ENCODE measurements at regions not wholly inside any gene's neighbourhood (a gene's known extent, or its start where the extent isn't known, plus 50 kb on each side); places are given as distances from the start of the nearest gene placed in this dataset.
"Not testable (repeated sequence)": the region's sequence is repeated elsewhere in the genome, so short reads cannot be mapped to it uniquely, and the experiment has no call there.

GRCh38 chr13:66076417-66076816 is 1153.7 kb downstream of the PCDH9 start:
- Histone ChIP-seq H3F3A (ENCODE audit: insufficient read depth) (no peaks in the 10 kb centered on the region), H4K20me1 (ENCODE audit: low read depth, low read length) (no peaks in the 10 kb centered on the region), H3K9me3 (ENCODE audit: insufficient read depth, low read length) (no peaks in the 10 kb centered on the region), H3K9ac (ENCODE audit: low read length) (no peak overlapping the region), H3K4me2 (ENCODE audit: low read depth, low read length, poor library complexity, severe bottlenecking) (no peak overlapping the region), H3K79me2 (ENCODE audit: insufficient read depth, low read length) (no peaks in the 10 kb centered on the region), H2AFZ (ENCODE audit: low read depth, low read length, severe bottlenecking) (no peak overlapping the region), H3K27ac (ENCODE audit: low read depth, low read length) (no peak overlapping the region), H3K9me2 (replicated peaks; ENCODE audit: insufficient read depth, low read length) (no peaks in the 10 kb centered on the region), H3K27me3 (ENCODE audit: low read length) (no peaks in the 10 kb centered on the region), H3K4me3 (ENCODE audit: insufficient read depth, low read length, poor library complexity, severe bottlenecking) (no peak overlapping the region), H3K36me3 (ENCODE audit: low read length) (no peaks in the 10 kb centered on the region; the same call in 1 of the 2 replicates)
- no peak for TF ChIP-seq EZH2phosphoT487 (conservative IDR thresholded peaks at IDR 0.05; ENCODE audit: low read length)
- no peak for TF ChIP-seq CTCF (IDR thresholded peaks at IDR 0.05; ENCODE audit: insufficient read depth, low read length, poor library complexity, severe bottlenecking)

DNA sequence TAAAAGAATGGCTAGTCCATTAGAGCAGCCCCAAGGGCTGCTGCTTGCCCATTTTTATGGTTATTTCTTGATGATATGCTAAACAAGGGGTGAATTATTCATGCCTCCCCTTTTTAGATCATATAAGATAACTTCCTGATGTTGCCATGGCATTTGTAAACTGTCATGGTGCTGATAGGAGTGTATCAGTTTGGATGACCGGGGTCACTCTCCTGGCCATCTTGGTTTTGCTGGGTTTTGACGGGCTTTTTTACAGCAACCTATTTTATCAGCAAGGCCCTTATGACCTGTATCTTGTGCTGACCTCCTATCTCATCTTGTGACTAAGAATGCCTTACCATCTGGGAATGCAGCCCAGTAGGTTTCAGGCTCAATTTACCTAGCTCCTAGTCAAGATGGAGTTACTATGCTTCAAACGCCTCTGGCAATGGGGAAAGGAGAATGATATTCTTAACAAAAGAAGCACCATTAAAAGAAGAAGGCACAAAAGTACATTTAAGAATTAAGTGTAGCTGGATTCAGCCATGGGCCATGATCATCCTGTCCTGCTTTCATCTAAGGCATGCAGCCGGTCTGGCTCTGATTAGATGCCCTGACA is 1156.0 kb downstream of the PCDH9 start:
- no peaks in the 10 kb centered on the region for H3K9me2 ChIP-seq (replicated peaks; ENCODE audit: insufficient read depth, low read length)
- no peak overlapping the region for H3K27ac ChIP-seq (ENCODE audit: low read depth, low read length)
- H3K36me3 ChIP-seq (ENCODE audit: low read length): no peaks in the 10 kb centered on the region
- H3F3A ChIP-seq (ENCODE audit: insufficient read depth): no peaks in the 10 kb centered on the region
- no peak overlapping the region for H3K4me2 ChIP-seq (ENCODE audit: low read depth, low read length, poor library complexity, severe bottlenecking)
- no peaks in the 10 kb centered on the region for H3K9me3 ChIP-seq (ENCODE audit: insufficient read depth, low read length)
- H4K20me1 ChIP-seq (ENCODE audit: low read depth, low read length): no peaks in the 10 kb centered on the region
- H3K79me2 ChIP-seq (ENCODE audit: insufficient read depth, low read length): no peaks in the 10 kb centered on the region
- no peak overlapping the region for H2AFZ ChIP-seq (ENCODE audit: low read depth, low read length, severe bottlenecking)
- no peak for TF ChIP-seq EZH2phosphoT487 (conservative IDR thresholded peaks at IDR 0.05; ENCODE audit: low read length)
- no peak for TF ChIP-seq CTCF (IDR thresholded peaks at IDR 0.05; ENCODE audit: insufficient read depth, low read length, poor library complexity, severe bottlenecking)
- H3K9ac ChIP-seq (ENCODE audit: low read length): no peak overlapping the region
- H3K27me3 ChIP-seq (ENCODE audit: low read length): no peaks in the 10 kb centered on the region
- H3K4me3 ChIP-seq (ENCODE audit: insufficient read depth, low read length, poor library complexity, severe bottlenecking): no peak overlapping the region

DNA sequence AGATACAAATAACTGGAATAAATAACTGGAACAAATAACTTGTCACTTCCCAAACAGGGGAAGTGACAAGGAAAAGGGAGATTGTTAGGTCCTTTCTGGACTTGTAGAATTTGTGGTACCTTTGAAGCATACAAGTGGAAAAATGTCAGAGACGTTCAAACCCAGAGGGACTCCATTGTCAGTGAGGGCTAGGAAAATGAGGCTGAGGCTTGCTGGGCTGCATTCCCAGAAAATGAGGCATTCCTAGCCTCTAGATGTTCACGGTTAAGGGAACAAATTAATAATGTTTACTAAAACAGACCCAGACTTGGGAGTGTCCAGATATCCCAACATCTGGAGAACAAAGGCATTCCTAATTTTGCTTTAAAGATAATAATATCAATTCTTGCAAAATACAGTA is 1158.0 kb downstream of the PCDH9 start:
- H3K9ac ChIP-seq (ENCODE audit: low read length); H3K4me3 ChIP-seq (ENCODE audit: insufficient read depth, low read length, poor library complexity, severe bottlenecking); H2AFZ ChIP-seq (ENCODE audit: low read depth, low read length, severe bottlenecking); H3F3A ChIP-seq (ENCODE audit: insufficient read depth); H3K4me2 ChIP-seq (ENCODE audit: low read depth, low read length, poor library complexity, severe bottlenecking); H3K79me2 ChIP-seq (ENCODE audit: insufficient read depth, low read length); H3K27me3 ChIP-seq (ENCODE audit: low read length); H3K27ac ChIP-seq (ENCODE audit: low read depth, low read length); H4K20me1 ChIP-seq (ENCODE audit: low read depth, low read length); H3K9me3 ChIP-seq (ENCODE audit: insufficient read depth, low read length); H3K9me2 ChIP-seq (replicated peaks; ENCODE audit: insufficient read depth, low read length); H3K36me3 ChIP-seq (ENCODE audit: low read length): not testable (repeated sequence)

DNA sequence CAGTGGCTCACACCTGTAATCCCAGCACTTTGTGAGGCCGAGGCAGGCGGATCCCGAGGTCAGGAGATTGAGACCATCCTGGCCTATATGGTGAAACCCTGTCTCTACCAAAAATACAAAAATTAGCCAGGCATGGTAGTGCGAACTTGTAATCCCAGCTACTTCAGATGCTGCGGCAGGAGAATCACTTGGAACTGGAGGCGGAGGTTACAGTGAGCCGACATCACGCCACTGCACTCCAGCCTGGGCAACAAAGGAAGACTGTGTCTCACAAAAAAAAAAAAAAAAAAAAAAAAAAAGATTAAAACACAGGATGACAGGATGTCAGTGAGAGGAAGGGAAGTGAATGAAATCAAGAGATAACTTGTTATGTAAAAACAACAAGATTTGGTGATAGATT is 1158.5 kb downstream of the PCDH9 start:
- Histone ChIP-seq H2AFZ (ENCODE audit: low read depth, low read length, severe bottlenecking) (no peak overlapping the region), H3K79me2 (ENCODE audit: insufficient read depth, low read length) (no peaks in the 10 kb centered on the region), H3K9ac (ENCODE audit: low read length) (no peak overlapping the region), H3K27me3 (ENCODE audit: low read length) (no peaks in the 10 kb centered on the region), H3K4me3 (ENCODE audit: insufficient read depth, low read length, poor library complexity, severe bottlenecking) (no peak overlapping the region), H3K4me2 (ENCODE audit: low read depth, low read length, poor library complexity, severe bottlenecking) (no peak overlapping the region), H3K9me3 (ENCODE audit: insufficient read depth, low read length) (no peaks in the 10 kb centered on the region), H3K27ac (ENCODE audit: low read depth, low read length) (no peak overlapping the region), H3K36me3 (ENCODE audit: low read length) (no peaks in the 10 kb centered on the region), H3K9me2 (replicated peaks; ENCODE audit: insufficient read depth, low read length) (no peaks in the 10 kb centered on the region), H3F3A (ENCODE audit: insufficient read depth) (no peaks in the 10 kb centered on the region), H4K20me1 (ENCODE audit: low read depth, low read length) (no peaks in the 10 kb centered on the region)
- TF ChIP-seq EZH2phosphoT487 (conservative IDR thresholded peaks at IDR 0.05; ENCODE audit: low read length) (no peak), CTCF (IDR thresholded peaks at IDR 0.05; ENCODE audit: insufficient read depth, low read length, poor library complexity, severe bottlenecking) (no peak)

All from SU-DHL-6 (cell line).